ENCODE measurements at regions not wholly inside any gene's neighbourhood (a gene's known extent, or its start where the extent isn't known, plus 50 kb on each side); places are given as distances from the start of the nearest gene placed in this dataset.

GRCh38 chr1:65722461-65722860 lies 70.2 kb upstream of the PDE4B start (continued):
- no peak for TF ChIP-seq ZNF462 (CRISPR knock-in tag; IDR thresholded peaks at IDR 0.05)
- TF ChIP-seq, protein P1, sequence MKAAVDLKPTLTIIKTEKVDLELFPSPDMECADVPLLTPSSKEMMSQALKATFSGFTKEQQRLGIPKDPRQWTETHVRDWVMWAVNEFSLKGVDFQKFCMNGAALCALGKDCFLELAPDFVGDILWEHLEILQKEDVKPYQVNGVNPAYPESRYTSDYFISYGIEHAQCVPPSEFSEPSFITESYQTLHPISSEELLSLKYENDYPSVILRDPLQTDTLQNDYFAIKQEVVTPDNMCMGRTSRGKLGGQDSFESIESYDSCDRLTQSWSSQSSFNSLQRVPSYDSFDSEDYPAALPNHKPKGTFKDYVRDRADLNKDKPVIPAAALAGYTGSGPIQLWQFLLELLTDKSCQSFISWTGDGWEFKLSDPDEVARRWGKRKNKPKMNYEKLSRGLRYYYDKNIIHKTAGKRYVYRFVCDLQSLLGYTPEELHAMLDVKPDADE (IDR thresholded peaks at IDR 0.05) = no peak
- TF ChIP-seq STAT1 (IDR thresholded peaks at IDR 0.05; ENCODE audit: unreplicated experiment) = no peak
- TF ChIP-seq ZNF114 (CRISPR knock-in tag; IDR thresholded peaks at IDR 0.05) = no peak
- no peak for TF ChIP-seq CREB1 (CRISPR knock-in tag; IDR thresholded peaks at IDR 0.05; ENCODE audit: low read depth)
- TF ChIP-seq POLR2AphosphoS5 (IDR thresholded peaks at IDR 0.05; ENCODE audit: low read depth) = no peak

DNA sequence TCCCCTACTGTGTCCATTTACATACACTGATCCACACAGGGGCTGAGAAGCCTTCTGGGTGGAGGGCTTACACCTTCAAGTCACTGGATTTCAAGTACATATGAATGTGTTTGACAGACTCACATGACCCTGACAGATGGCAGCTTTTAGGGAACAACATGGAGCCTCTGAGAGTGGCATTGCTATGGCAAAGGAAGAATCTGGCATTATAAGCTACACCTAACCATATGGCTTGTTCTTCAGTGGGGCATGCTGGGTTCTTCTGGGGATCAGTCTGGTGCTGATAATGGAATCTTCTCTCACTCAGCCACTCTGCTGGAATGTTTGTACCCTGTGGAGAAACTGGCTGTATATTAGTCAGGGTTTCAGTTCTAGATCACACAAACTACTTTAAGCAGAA lies 68.5 kb upstream of the PDE4B start:
- Histone ChIP-seq H3K79me2 (replicated peaks; ENCODE audit: insufficient read depth) (no peaks in the 10 kb centered on the region), H3K4me2 (no peak overlapping the region), H2AFZ (no peak overlapping the region), H3K27ac (ENCODE audit: low read depth) (no peak overlapping the region), H3F3A (replicated peaks; ENCODE audit: low read depth) (no peaks in the 10 kb centered on the region), H3K4me3 (no peak overlapping the region), H3K9me2 (ENCODE audit: insufficient read depth) (peaks cover 12% of the 10 kb centered on the region), H4K20me1 (replicated peaks; ENCODE audit: insufficient read depth) (no peaks in the 10 kb centered on the region), H3K27me3 (ENCODE audit: insufficient read depth) (no peaks in the 10 kb centered on the region), H3K36me3 (ENCODE audit: insufficient read depth) (no peaks in the 10 kb centered on the region), H3K4me1 (ENCODE audit: insufficient read depth) (peaks cover 4% of the 10 kb centered on the region; the same call in 1 of the 2 replicates)
- Mint-ChIP-seq H3K9me3 (no peaks in the 10 kb centered on the region), H3K27me3 (ENCODE audit: insufficient read depth, low read depth, poor library complexity) (peaks cover 3% of the 10 kb centered on the region), H3K4me1 (0 out of 3 replicates have a peak, but pooled peaks cover 2% of the 10 kb centered on the region), H3K36me3 (ENCODE audit: low read depth) (no peaks in the 10 kb centered on the region), H3K27ac (no peak overlapping the region), H3K4me3 (no peak overlapping the region)
- ATAC-seq (no peak), DNase-seq (ENCODE audit: low spot score) (no peak)
- no peak for TF ChIP-seq ZNF462 (CRISPR knock-in tag; IDR thresholded peaks at IDR 0.05)
- TF ChIP-seq JUNB (IDR thresholded peaks at IDR 0.05; ENCODE audit: unreplicated experiment) = no peak
- no peak for TF ChIP-seq POLR2AphosphoS5 (IDR thresholded peaks at IDR 0.05; ENCODE audit: low read depth)
- no peak for TF ChIP-seq EZH2phosphoT487 (IDR thresholded peaks at IDR 0.05; ENCODE audit: unreplicated experiment)
